ENCODE measurements at regions not wholly inside any gene's neighbourhood (a gene's known extent, or its start where the extent isn't known, plus 50 kb on each side); places are given as distances from the start of the nearest gene placed in this dataset.

GRCh38 chr4:133641191-133641590, 492.1 kb downstream of the PCDH10 start:
- intact Hi-C loops (cut with DNase I; ENCODE audit: low total_unique reads) = no loop called here
- TF ChIP-seq CTCF (IDR thresholded peaks at IDR 0.05) (no peak), POLR2A (IDR thresholded peaks at IDR 0.05) (no peak)
- H3K27me3 ChIP-seq = no peaks in the 10 kb centered on the region
- no peak for DNase-seq
- H3K27ac ChIP-seq = no peak overlapping the region
- no peaks in the 10 kb centered on the region for H3K4me1 ChIP-seq
- no peak overlapping the region for H3K4me3 ChIP-seq
- H3K9me3 ChIP-seq = no peaks in the 10 kb centered on the region
- H3K36me3 ChIP-seq = no peaks in the 10 kb centered on the region

GRCh38 chr4:133638751-133639150, 489.7 kb downstream of the PCDH10 start:
- DNase-seq = no peak
- TF ChIP-seq CTCF (IDR thresholded peaks at IDR 0.05) (no peak), POLR2A (IDR thresholded peaks at IDR 0.05) (no peak)

GRCh38 chr4:133637161-133637560, 488.1 kb downstream of the PCDH10 start:
- H3K4me1 ChIP-seq = no peaks in the 10 kb centered on the region
- H3K4me3 ChIP-seq = no peak overlapping the region
- intact Hi-C loops (cut with DNase I; ENCODE audit: low total_unique reads) = no loop called here
- H3K36me3 ChIP-seq = no peaks in the 10 kb centered on the region
- DNase-seq = no peak
- H3K27ac ChIP-seq = no peak overlapping the region
- H3K9me3 ChIP-seq = no peaks in the 10 kb centered on the region
- TF ChIP-seq CTCF (IDR thresholded peaks at IDR 0.05) (no peak), POLR2A (IDR thresholded peaks at IDR 0.05) (no peak)
- no peaks in the 10 kb centered on the region for H3K27me3 ChIP-seq

More at GRCh38 chr4:133638751-133639150, 489.7 kb downstream of the PCDH10 start:
- intact Hi-C loops (cut with DNase I; ENCODE audit: low total_unique reads) = no loop called here
- Histone ChIP-seq H3K36me3 (no peaks in the 10 kb centered on the region), H3K4me3 (no peak overlapping the region), H3K4me1 (no peaks in the 10 kb centered on the region), H3K27ac (no peak overlapping the region), H3K9me3 (no peaks in the 10 kb centered on the region), H3K27me3 (no peaks in the 10 kb centered on the region)

- Histone ChIP-seq H3K27me3 (no peaks in the 10 kb centered on the region), H3K27ac (no peak overlapping the region)
Observed at GRCh38 chr4:133624744-133625143, 475.6 kb downstream of the PCDH10 start.

GRCh38 chr4:133623847-133624246, 474.8 kb downstream of the PCDH10 start:
- no peak for DNase-seq
- H3K4me1 ChIP-seq = no peaks in the 10 kb centered on the region
- H3K27ac ChIP-seq = no peak overlapping the region
- TF ChIP-seq CTCF (IDR thresholded peaks at IDR 0.05) (no peak), POLR2A (IDR thresholded peaks at IDR 0.05) (no peak)
- no peaks in the 10 kb centered on the region for H3K9me3 ChIP-seq
- intact Hi-C loops (cut with DNase I; ENCODE audit: low total_unique reads) = no loop called here
- no peak overlapping the region for H3K4me3 ChIP-seq
- no peaks in the 10 kb centered on the region for H3K27me3 ChIP-seq
- no peaks in the 10 kb centered on the region for H3K36me3 ChIP-seq

More at GRCh38 chr4:133624744-133625143, 475.6 kb downstream of the PCDH10 start:
- TF ChIP-seq CTCF (IDR thresholded peaks at IDR 0.05) (no peak), POLR2A (IDR thresholded peaks at IDR 0.05) (no peak)
- H3K4me3 ChIP-seq = no peak overlapping the region
- intact Hi-C loops (cut with DNase I; ENCODE audit: low total_unique reads) = no loop called here
- no peaks in the 10 kb centered on the region for H3K9me3 ChIP-seq
- H3K4me1 ChIP-seq = no peaks in the 10 kb centered on the region
- DNase-seq = no peak
- no peaks in the 10 kb centered on the region for H3K36me3 ChIP-seq

All from uterus (tissue), 3 donors.